GM19455 (cell line): ENCODE measurements at regions not wholly inside any gene's neighbourhood (a gene's known extent, or its start where the extent isn't known, plus 50 kb on each side); places are given as distances from the start of the nearest gene placed in this dataset.
"Not testable (repeated sequence)": the region's sequence is repeated elsewhere in the genome, so short reads cannot be mapped to it uniquely, and the experiment has no call there.

ENCODE experiments used
- ATAC-seq: cut with Tn5 transposase; IDR thresholded peaks from one replicate; pipeline ENCODE4 v1.9.1; 2021; ENCODE audit not compliant: unreplicated experiment

- ATAC-seq, result no peak
Measured at GRCh38 chr5:106853266-106853665, 817.5 kb downstream of the EFNA5 start.

- no peak for ATAC-seq
Measured at GRCh38 chr5:106849266-106849665, 821.5 kb downstream of the EFNA5 start.

GRCh38 chr5:106843812-106844416 lies 826.8 kb downstream of the EFNA5 start:
- ATAC-seq, result no peak

GRCh38 chr5:106833517-106833916 lies 837.2 kb downstream of the EFNA5 start:
- ATAC-seq, result no peak

- ATAC-seq, result no peak
Measured at GRCh38 chr5:106827061-106827460, 843.7 kb downstream of the EFNA5 start.

GRCh38 chr5:106825374-106825773 lies 845.4 kb downstream of the EFNA5 start:
- no peak for ATAC-seq

GRCh38 chr5:106822851-106823250 lies 847.9 kb downstream of the EFNA5 start:
- no peak for ATAC-seq

GRCh38 chr5:106818552-106818951 lies 852.2 kb downstream of the EFNA5 start:
- ATAC-seq, result no peak

GRCh38 chr5:106814961-106815360 lies 855.8 kb downstream of the EFNA5 start:
- no peak for ATAC-seq

- no peak for ATAC-seq
Measured at GRCh38 chr5:106801554-106801953, 869.2 kb downstream of the EFNA5 start.

- ATAC-seq, result no peak
Measured at GRCh38 chr5:106797996-106798395, 872.7 kb downstream of the EFNA5 start.

GRCh38 chr5:106796081-106796480 lies 874.7 kb downstream of the EFNA5 start:
- no peak for ATAC-seq

- ATAC-seq, result no peak
Measured at GRCh38 chr5:106784846-106785245, 885.9 kb downstream of the EFNA5 start.

- no peak for ATAC-seq
Measured at GRCh38 chr5:106780355-106780754, 890.4 kb downstream of the EFNA5 start.

GRCh38 chr5:106776515-106776914 lies 894.2 kb downstream of the EFNA5 start:
- not testable (repeated sequence) for ATAC-seq

GRCh38 chr5:106768392-106768791 lies 902.3 kb downstream of the EFNA5 start:
- ATAC-seq, result no peak

GRCh38 chr5:106766916-106767315 lies 903.8 kb downstream of the EFNA5 start:
- ATAC-seq, result no peak

- ATAC-seq, result no peak
Measured at GRCh38 chr5:106759581-106759980, 911.2 kb downstream of the EFNA5 start.

- no peak for ATAC-seq
Measured at GRCh38 chr5:106759152-106759551, 911.6 kb downstream of the EFNA5 start.

- ATAC-seq, result no peak
Measured at GRCh38 chr5:106757672-106758071, 913.1 kb downstream of the EFNA5 start.

- ATAC-seq, result no peak
Measured at GRCh38 chr5:106755789-106756188, 914.9 kb downstream of the EFNA5 start.

- ATAC-seq, result no peak
Measured at GRCh38 chr5:106755066-106755465, 915.7 kb downstream of the EFNA5 start.

GRCh38 chr5:106749826-106750225 lies 920.9 kb downstream of the EFNA5 start:
- ATAC-seq, result no peak
